Lower leg skin (tissue), 3 donors: ENCODE measurements at regions not wholly inside any gene's neighbourhood (a gene's known extent, or its start where the extent isn't known, plus 50 kb on each side); places are given as distances from the start of the nearest gene placed in this dataset.

Experiments used
- POLR2A ChIP-seq, 2 donors: fragments of 450-650 bp; IDR thresholded peaks; one replicate each; pipeline ENCODE4 v1.6.1; 2016 to 2017; ENCODE audit warnings: antibody characterized with exemption in 2 of 2, mild to moderate bottlenecking in 1 of 2, moderate library complexity in 1 of 2
- TF ChIP-seq, protein P1 (sequence below), 3 donors: fragments of 450-650 bp; IDR thresholded peaks; one replicate each; pipeline ENCODE4 v1.5.1; 2016; ENCODE audit warnings: antibody characterized with exemption in 3 of 3, mild to moderate bottlenecking in 3 of 3, moderate library complexity in 2 of 3

DNA sequence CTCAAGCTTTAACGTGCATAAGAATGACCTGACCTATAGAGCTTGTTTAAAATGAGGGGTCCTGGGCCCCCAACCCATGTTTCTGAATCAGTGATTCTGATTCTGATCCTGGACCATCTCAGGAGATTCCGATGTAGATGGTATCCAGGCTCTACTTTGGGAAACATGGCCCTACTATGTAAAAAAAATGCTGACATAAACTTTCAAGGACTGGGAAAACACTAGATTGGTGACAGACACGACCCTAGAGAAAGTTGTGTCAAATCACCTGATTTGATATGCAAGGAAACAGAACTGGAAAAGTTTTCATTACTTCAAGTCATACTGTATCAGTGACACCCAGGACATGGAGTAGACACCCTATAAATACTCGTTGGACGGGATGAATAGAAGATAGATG lies 328.5 kb downstream of the HNRNPD start:
- TF ChIP-seq POLR2A (IDR thresholded peaks at IDR 0.05), result no peak
- TF ChIP-seq, protein P1, sequence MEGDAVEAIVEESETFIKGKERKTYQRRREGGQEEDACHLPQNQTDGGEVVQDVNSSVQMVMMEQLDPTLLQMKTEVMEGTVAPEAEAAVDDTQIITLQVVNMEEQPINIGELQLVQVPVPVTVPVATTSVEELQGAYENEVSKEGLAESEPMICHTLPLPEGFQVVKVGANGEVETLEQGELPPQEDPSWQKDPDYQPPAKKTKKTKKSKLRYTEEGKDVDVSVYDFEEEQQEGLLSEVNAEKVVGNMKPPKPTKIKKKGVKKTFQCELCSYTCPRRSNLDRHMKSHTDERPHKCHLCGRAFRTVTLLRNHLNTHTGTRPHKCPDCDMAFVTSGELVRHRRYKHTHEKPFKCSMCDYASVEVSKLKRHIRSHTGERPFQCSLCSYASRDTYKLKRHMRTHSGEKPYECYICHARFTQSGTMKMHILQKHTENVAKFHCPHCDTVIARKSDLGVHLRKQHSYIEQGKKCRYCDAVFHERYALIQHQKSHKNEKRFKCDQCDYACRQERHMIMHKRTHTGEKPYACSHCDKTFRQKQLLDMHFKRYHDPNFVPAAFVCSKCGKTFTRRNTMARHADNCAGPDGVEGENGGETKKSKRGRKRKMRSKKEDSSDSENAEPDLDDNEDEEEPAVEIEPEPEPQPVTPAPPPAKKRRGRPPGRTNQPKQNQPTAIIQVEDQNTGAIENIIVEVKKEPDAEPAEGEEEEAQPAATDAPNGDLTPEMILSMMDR (IDR thresholded peaks at IDR 0.05), result no peak
